ENCODE measurements at regions not wholly inside any gene's neighbourhood (a gene's known extent, or its start where the extent isn't known, plus 50 kb on each side); places are given as distances from the start of the nearest gene placed in this dataset.

GRCh38 chr12:89167986-89168385 is 184.3 kb downstream of the DUSP6 start (continued):
- TF ChIP-seq REST (IDR thresholded peaks at IDR 0.05; ENCODE audit: low read depth, low read length), result no peak

GRCh38 chr12:89166525-89166934 is 185.8 kb downstream of the DUSP6 start:
- Histone ChIP-seq H2AFZ (ENCODE audit: low read depth) (no peak overlapping the region), H3K79me2 (ENCODE audit: insufficient read depth) (no peaks in the 10 kb centered on the region), H3K9me2 (no peaks in the 10 kb centered on the region), H3K4me2 (no peak overlapping the region; the same call in 1 of the 2 replicates), H3K27ac (ENCODE audit: low read depth in 2 of 2, low read length in 1 of 2) (peak overlapping the region in 1 of 2 experiments; percentile 66; a peak in 2 of 4 replicates), H3F3A (replicated peaks; ENCODE audit: insufficient read depth) (peaks cover 22% of the 10 kb centered on the region), H3K4me1 (ENCODE audit: control insufficient read depth in 1 of 2, insufficient read depth in 2 of 2, low read depth in 1 of 2, low read length in 1 of 2) (peaks cover 3 to 24% of the 10 kb centered on the region in 2 experiments), H4K20me1 (ENCODE audit: insufficient read depth) (no peaks in the 10 kb centered on the region), H3K9me3 (no peaks in the 10 kb centered on the region), H3K27me3 (ENCODE audit: insufficient read depth) (no peaks in the 10 kb centered on the region), H3K36me3 (replicated peaks in 1 of 2; ENCODE audit: control insufficient read depth in 1 of 2, insufficient read depth in 2 of 2, low read length in 1 of 2) (no peaks in the 10 kb centered on the region), H3K4me3 (ENCODE audit: low read depth in 2 of 2, low read length in 1 of 2) (no peak overlapping the region), H3K9ac (no peak overlapping the region; the same call in 1 of the 2 replicates)
- WGBS (ENCODE audit: low lambda C conversion rate), result 91% methylated on average over 1 of the region's 1 CpG
- no peak for DNase-seq
- CTCF ChIA-PET, result no interaction called here
- POLR2A ChIA-PET, result no interaction called here
- TF ChIP-seq MAX (IDR thresholded peaks at IDR 0.05; ENCODE audit: low read depth) (no peak), POLR2AphosphoS5 (IDR thresholded peaks at IDR 0.05; ENCODE audit: low read depth, low read length) (no peak), SIN3A (IDR thresholded peaks at IDR 0.05; ENCODE audit: borderline replicate concordance, low read depth, low read length) (no peak), TCF12 (IDR thresholded peaks at IDR 0.05) (no peak), GABPA (IDR thresholded peaks at IDR 0.05; ENCODE audit: low read depth) (no peak), SMC3 (IDR thresholded peaks at IDR 0.05; ENCODE audit: low read depth, low read length) (no peak), RCOR1 (IDR thresholded peaks at IDR 0.05; ENCODE audit: low read length) (no peak), FOXJ3 (CRISPR knock-in tag; IDR thresholded peaks at IDR 0.05) (no peak)

GRCh38 chr12:89166121-89166520 is 186.2 kb downstream of the DUSP6 start:
- WGBS (ENCODE audit: low lambda C conversion rate), result 98% methylated on average over 1 of the region's 1 CpG
- H3K9me3 ChIP-seq, result no peaks in the 10 kb centered on the region
- H3K9ac ChIP-seq, result no peak overlapping the region
- H3K27ac ChIP-seq (ENCODE audit: low read depth in 2 of 2, low read length in 1 of 2), result peak overlapping the region in 1 of 2 experiments; percentile 66; a peak in 2 of 4 replicates
- H3F3A ChIP-seq (replicated peaks; ENCODE audit: insufficient read depth), result peaks cover 26% of the 10 kb centered on the region
- H3K79me2 ChIP-seq (ENCODE audit: insufficient read depth), result no peaks in the 10 kb centered on the region
- CTCF ChIA-PET, result no interaction called here
- H3K4me3 ChIP-seq (ENCODE audit: low read depth in 2 of 2, low read length in 1 of 2), result no peak overlapping the region
- no peak for DNase-seq
- H3K9me2 ChIP-seq, result no peaks in the 10 kb centered on the region
- no peak overlapping the region for H3K4me2 ChIP-seq
- POLR2A ChIA-PET, result no interaction called here
- H2AFZ ChIP-seq (ENCODE audit: low read depth), result no peak overlapping the region
- no peaks in the 10 kb centered on the region for H4K20me1 ChIP-seq (ENCODE audit: insufficient read depth)
- H3K27me3 ChIP-seq (ENCODE audit: insufficient read depth), result no peaks in the 10 kb centered on the region
- no peaks in the 10 kb centered on the region for H3K36me3 ChIP-seq (replicated peaks in 1 of 2; ENCODE audit: control insufficient read depth in 1 of 2, insufficient read depth in 2 of 2, low read length in 1 of 2)
- H3K4me1 ChIP-seq (ENCODE audit: control insufficient read depth in 1 of 2, insufficient read depth in 2 of 2, low read depth in 1 of 2, low read length in 1 of 2), result peaks cover 3 to 28% of the 10 kb centered on the region in 2 experiments
- TF ChIP-seq SMC3 (IDR thresholded peaks at IDR 0.05; ENCODE audit: low read depth, low read length) (no peak), PBX3 (IDR thresholded peaks at IDR 0.05) (no peak), FOSL2 (IDR thresholded peaks at IDR 0.05; ENCODE audit: borderline replicate concordance, low read depth) (no peak), TEAD4 (IDR thresholded peaks at IDR 0.05; ENCODE audit: borderline replicate concordance, insufficient read depth) (no peak), RAD21 (IDR thresholded peaks at IDR 0.05; ENCODE audit: low read length) (no peak), RXRA (IDR thresholded peaks at IDR 0.05; ENCODE audit: borderline replicate concordance, low read depth) (no peak), GABPA (IDR thresholded peaks at IDR 0.05; ENCODE audit: low read depth) (no peak), TAF1 (IDR thresholded peaks at IDR 0.05; ENCODE audit: borderline replicate concordance, low read depth, low read length) (no peak), CHD2 (IDR thresholded peaks at IDR 0.05; ENCODE audit: low read length, partially characterized antibody) (no peak), NFIC (IDR thresholded peaks at IDR 0.05; ENCODE audit: borderline replicate concordance) (no peak), USF1 (IDR thresholded peaks at IDR 0.05; ENCODE audit: borderline replicate concordance, low read depth) (no peak), MEF2A (IDR thresholded peaks at IDR 0.05; ENCODE audit: borderline replicate concordance, low read depth) (no peak), EP300 (IDR thresholded peaks at IDR 0.05; ENCODE audit: borderline replicate concordance in 1 of 2, low read depth in 1 of 2, low read length in 1 of 2) (no peak), POLR2AphosphoS5 (IDR thresholded peaks at IDR 0.05; ENCODE audit: low read depth, low read length) (no peak), SIN3A (IDR thresholded peaks at IDR 0.05; ENCODE audit: borderline replicate concordance, low read depth, low read length) (no peak), MXI1 (IDR thresholded peaks at IDR 0.05; ENCODE audit: low read depth, low read length) (no peak)
